Cardiac septum (tissue), 1 donor: ENCODE measurements at regions not wholly inside any gene's neighbourhood (a gene's known extent, or its start where the extent isn't known, plus 50 kb on each side); places are given as distances from the start of the nearest gene placed in this dataset.

Experiments
- DNase-seq: peaks from one replicate; pipeline ENCODE4 v3.0.0-alpha.2; 2020; ENCODE audit warnings: low spot score
- intact Hi-C: fragments of 100-400 bp; cut with DNase I; formaldehyde crosslinking; loops from one replicate; pipeline ENCODE4 v1.14.0; 2022
- donor health status: DM: no; HTN: no; CAD: no.

DNA sequence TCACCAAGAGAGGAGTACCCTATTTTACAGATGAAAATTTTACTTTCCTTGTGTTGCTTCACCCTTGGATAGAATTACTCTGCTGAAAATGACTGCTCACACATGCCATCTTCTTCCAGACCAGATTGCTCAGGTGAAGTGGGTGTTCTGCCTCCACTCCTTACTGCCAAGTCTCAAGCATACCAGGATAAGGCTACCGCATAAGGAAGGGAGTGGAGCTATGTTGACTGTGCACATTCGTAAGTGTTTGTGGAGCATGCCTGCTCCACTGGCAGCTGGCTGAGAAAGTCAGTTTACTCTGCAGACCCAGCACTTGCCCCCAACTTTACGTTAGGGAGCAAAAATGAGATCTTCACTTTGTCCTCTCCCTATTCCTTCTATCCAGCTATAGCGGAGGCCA is 405.0 kb upstream of the DDX18 start:
- intact Hi-C loops = no loop called here
- no peak for DNase-seq

DNA sequence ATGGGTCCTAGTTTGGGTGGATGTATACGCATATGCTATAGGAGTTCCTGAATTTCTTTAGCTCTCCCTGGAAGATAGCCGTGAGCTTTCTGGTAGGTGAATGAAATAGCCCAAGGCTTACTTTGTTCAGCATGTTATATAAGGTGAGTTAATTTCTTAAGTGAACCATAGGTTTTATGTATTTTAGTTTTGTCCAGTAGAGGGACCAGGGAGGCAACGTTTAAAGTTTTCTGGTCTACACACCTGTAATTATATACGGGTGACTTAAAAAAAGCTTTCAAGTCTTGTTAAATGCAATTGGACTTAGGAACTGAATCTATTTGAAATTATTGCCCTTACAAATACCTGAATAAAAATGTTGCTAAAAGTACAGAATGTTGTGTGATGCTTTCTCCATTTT is 402.5 kb upstream of the DDX18 start:
- no peak for DNase-seq
- intact Hi-C loops = no loop called here

DNA sequence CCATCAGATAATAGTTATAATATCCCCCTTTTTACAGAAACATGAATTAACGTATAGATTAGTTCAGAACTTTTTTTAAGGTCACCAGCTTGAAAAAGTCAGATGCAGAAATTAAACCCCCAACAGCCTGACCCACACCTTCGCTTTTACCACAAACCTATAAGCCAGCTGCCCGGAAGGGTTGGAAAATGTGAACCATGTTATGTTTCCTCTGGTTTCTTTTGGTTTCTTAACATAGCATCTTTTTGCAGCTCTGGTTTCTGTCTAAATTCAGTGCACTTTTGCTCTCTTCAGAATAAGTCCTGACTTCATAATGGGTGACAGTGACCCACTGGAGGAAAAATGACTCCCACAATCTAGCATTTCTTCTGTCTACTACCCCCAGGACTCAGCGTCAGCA is 381.7 kb upstream of the DDX18 start:
- no peak for DNase-seq
- intact Hi-C loops = no loop called here

DNA sequence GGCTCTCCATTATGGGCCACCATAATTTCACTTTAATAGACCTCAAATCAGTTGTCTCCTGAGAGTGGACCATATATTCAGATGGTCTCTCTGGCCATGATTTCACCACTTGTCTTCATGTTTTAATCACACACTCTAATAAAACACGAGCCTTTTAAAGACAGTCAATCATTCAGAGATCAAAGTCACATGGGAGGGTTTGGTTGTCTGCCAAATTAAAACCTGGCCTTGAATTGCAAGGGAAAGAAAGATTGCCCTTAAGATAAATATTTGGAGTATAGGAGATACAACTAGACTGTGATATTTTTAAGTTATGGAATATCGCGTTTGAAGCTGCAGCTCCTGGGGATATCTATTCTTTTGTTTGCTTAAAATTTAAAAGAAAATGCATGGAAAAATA is 377.8 kb upstream of the DDX18 start:
- intact Hi-C loops = no loop called here
- no peak for DNase-seq

DNA sequence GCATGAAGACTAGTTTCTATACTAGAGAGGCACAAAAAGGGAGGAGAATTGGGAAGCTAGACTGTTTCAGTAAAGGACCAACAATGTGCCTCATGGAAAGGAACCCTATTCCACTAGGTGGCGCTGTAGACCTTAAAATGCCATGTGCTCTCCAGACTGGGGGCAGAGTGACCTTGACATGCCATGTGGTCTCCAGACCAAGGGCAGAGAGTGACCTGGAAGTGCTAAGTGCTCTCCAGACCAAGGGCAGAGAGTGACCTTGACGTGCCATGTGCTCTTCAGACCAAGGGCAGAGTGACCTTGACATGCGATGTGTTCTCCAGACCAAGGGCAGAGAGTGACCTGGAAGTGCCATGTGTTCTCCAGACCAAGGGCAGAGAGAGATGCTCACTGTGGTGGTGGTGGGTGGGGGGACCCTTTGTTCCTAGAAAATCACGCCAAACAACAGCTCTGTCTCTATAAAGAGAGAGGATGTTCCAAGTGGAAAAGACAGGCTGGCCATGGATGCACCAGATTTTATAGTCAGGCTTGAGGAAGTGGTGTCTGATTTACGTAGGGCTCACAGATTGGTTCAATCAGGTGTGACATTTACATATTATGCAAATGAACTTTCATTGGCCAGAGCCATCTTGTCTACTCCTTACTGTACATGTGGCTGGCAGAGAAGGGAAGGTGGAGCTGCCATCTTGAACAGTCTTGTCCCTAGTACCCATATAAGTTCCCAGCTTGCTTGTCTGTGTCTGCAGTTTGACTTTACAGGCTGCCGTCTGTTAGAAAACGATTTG is 344.0 kb upstream of the DDX18 start:
- no peak for DNase-seq
- intact Hi-C loops = loop anchor here (5.0 kb wide), 1 partner anchor 302 kb away; no protein-coding TSS in a partner anchor

- no peak for DNase-seq
- intact Hi-C loops = no loop called here
Measured at GRCh38 chr2:117481608-117482007, 332.9 kb upstream of the DDX18 start.

GRCh38 chr2:117485588-117485987 is 328.9 kb upstream of the DDX18 start:
- no peak for DNase-seq
- intact Hi-C loops = no loop called here

DNA sequence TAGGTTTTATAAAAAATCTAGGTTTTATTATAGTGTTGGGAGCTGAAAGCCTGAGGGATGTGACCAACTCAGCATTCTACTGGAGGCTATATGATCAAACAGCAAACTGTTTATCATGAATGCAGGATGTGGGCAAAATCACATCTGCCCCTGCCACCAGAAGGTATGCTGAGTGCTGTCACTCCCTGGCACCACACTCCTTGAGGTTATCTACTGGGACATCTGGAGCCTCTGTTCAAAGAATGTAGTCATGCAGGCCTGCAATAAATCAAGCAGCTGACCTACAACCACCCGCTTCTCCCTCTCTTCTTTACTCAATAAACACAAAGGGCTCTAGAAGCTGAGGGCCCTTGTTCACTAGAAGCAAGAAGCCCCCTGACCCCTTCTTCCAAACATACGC is 328.4 kb upstream of the DDX18 start:
- no peak for DNase-seq
- intact Hi-C loops = no loop called here

DNA sequence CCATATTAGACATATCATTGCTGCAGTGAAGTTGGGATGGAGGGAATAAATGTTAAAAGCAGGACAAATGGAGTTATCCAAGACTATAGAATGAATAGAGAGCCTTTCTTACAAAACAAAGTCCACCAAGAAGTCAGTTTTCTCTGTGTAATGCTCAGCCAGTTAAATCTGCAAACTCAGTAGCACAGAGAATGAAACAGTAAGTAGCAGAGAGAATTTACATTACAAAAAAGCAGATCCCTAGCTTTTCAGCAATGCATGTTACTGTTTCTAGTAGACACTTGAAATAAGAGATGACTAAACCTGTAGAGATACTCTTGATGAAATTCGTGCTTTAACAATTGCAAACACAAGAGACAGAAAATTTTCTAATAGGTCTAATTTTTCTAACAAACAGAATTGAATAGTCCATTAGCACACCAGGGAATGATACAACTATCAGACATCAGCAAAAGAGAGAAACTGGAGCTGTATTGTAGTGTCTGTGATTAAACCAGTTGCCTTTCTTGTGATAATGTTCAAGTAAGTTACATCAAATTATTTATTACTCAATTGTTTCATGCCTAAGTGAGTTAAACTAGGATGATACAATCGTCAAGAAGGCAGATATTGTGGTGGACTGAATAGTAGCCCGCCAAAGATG is 322.2 kb upstream of the DDX18 start:
- no peak for DNase-seq
- intact Hi-C loops = no loop called here

DNA sequence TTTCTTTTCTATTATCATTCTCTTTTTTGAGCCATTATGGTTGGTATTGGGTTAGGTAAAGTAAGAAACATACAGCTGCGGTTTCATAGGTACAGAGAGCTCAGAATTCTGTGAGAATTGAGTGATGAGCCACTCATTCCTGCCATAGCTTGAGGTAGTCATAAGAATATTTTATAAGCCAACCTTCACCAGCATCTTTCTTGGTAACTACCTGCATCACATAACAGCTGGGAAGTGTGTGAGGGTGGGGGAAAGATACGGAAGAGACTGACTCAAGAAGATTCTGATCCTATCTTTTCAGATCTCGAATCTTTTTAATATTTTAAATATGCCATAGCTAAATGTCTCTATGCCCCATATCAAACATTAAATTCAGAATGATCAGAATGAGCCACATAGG is 313.8 kb upstream of the DDX18 start:
- intact Hi-C loops = no loop called here
- no peak for DNase-seq

DNA sequence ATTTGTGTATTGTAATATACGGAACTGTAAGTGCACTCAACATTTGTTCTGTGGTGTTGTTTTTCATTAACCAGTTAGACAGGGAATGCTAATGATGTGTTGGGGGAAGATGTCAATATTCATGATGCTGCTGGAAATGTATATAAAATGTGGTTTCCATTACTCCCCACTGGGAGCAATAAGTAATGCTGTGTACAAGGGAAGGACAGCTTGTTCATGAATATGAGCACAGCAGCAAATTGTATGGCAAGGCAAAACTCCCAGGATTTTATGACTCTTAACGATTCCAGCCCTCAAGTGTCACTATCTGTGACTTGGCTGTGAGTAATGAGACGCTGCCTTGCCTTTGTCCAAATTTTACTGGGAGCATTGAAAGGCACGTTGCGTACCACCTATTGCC is 312.4 kb upstream of the DDX18 start:
- intact Hi-C loops = no loop called here
- no peak for DNase-seq

DNA sequence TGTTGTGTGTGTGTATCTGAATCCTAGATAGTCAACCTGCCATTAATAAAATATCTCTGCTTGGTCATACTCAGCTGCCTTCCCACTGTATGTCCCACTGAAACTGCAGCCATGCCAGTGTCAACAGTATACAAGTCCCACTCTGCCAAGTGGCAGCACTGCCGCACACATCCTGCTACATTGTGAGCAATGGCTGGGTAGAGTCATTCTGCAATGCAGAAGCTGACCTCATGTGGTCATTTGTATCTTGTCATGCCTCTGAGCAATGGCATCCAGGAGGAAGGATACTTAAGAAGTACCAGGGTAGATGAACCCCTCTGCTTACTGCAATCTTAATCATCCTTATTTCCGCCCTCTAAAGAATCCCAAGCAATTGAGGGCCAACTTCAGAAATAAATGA is 302.2 kb upstream of the DDX18 start:
- intact Hi-C loops = no loop called here

GRCh38 chr2:117514371-117514770 is 300.1 kb upstream of the DDX18 start:
- intact Hi-C loops = no loop called here
- DNase-seq = no peak

More for the DNA sequence above, 302.2 kb upstream of the DDX18 start:
- no peak for DNase-seq

GRCh38 chr2:117519238-117519637 is 295.3 kb upstream of the DDX18 start:
- intact Hi-C loops = no loop called here

DNA sequence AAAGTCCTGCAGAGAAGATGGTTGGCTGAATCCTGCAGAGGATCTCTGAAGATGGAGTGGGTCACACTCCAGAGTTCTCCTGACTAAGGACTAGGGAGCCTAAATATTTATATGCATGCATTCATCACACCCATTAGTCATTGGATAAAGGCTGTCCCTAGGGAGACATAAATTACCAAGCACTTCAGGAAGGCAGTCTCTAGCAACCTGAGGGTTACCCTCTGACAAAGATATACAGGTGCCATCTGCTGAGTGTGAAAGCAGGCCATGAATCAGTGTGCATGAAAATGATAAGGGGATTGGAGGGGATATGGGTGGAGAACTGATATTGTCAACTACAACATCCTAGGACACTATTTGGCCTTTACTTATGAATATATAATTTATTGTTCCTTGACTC is 294.8 kb upstream of the DDX18 start:
- DNase-seq = no peak

More at GRCh38 chr2:117519238-117519637, 295.3 kb upstream of the DDX18 start:
- no peak for DNase-seq

GRCh38 chr2:117523267-117523666 is 291.2 kb upstream of the DDX18 start:
- DNase-seq = no peak
- intact Hi-C loops = no loop called here

More for the DNA sequence above, 294.8 kb upstream of the DDX18 start:
- intact Hi-C loops = no loop called here

DNA sequence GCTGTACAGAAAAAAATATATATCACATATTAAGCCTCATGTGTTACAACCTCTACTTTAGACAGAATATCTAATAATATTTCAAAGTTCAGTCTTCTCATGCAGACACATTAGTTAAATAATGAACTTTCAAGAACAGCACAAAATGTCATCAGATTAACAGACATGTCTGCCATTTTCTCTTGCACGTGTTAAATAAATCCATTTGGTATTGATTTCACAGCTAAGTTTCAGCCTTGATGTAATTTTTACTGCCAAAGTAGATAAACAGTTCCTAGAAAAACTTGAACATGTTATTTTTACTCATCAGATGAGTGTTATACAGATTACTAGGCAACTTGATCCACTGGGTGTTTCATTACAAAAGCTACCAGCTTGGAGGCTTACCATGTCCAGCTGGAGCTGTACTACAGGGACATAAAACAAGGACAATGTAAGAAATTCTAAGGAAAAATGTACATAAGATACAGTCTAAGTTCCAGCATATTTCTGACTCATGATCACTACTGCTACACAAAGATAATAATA is 290.7 kb upstream of the DDX18 start:
- no peak for DNase-seq
- intact Hi-C loops = no loop called here

GRCh38 chr2:117536139-117536538 is 278.4 kb upstream of the DDX18 start:
- intact Hi-C loops = no loop called here
- DNase-seq = no peak

DNA sequence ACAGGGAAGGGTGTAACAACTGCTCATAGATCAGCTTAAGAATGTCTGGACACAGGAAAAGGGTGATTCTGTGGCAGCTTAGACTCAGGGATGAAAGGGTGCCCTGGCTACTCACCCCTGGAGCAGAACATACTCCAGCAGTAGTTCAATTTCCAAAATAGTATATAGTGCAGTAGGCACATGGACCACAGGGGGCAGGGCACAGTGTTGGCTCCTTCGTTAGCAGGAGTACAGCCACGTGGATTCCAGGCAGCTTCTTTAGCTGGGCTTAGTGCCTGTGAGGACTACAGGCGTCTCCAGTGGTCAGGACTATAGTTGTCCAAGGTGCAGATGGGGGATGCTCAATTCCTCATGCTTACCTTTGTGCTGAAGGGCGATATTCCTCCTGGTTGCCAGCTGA is 277.5 kb upstream of the DDX18 start:
- DNase-seq = no peak
- intact Hi-C loops = no loop called here

GRCh38 chr2:117551858-117552257 is 262.6 kb upstream of the DDX18 start:
- intact Hi-C loops = no loop called here

GRCh38 chr2:117553448-117553847 is 261.0 kb upstream of the DDX18 start:
- intact Hi-C loops = no loop called here
- no peak for DNase-seq

More at GRCh38 chr2:117551858-117552257, 262.6 kb upstream of the DDX18 start:
- no peak for DNase-seq
